ENCODE measurements at regions not wholly inside any gene's neighbourhood (a gene's known extent, or its start where the extent isn't known, plus 50 kb on each side); places are given as distances from the start of the nearest gene placed in this dataset.
A peak's percentile ranks its signal among the peaks of the same experiment; 100 is the strongest.

DNA sequence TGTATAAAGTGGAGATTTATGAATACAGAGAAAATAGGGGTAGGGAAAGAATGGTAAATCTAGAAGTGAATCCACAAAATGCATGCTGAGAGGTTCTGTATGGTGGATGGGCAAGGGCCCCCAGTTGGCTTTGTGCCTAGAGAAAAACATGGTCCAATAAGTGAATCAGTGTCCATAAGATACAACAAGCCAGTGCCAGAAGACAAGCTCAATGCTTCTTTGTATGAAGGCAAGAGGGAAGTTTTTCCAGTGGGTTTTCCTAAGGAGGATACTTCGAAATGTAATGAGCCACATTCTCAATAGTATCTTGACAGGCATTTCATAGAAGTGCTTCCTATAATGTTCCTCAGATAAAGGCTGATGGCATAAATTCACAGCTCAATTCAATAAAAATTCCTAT, 169.4 kb upstream of the HMCN1 start:
- TF ChIP-seq, protein P1, sequence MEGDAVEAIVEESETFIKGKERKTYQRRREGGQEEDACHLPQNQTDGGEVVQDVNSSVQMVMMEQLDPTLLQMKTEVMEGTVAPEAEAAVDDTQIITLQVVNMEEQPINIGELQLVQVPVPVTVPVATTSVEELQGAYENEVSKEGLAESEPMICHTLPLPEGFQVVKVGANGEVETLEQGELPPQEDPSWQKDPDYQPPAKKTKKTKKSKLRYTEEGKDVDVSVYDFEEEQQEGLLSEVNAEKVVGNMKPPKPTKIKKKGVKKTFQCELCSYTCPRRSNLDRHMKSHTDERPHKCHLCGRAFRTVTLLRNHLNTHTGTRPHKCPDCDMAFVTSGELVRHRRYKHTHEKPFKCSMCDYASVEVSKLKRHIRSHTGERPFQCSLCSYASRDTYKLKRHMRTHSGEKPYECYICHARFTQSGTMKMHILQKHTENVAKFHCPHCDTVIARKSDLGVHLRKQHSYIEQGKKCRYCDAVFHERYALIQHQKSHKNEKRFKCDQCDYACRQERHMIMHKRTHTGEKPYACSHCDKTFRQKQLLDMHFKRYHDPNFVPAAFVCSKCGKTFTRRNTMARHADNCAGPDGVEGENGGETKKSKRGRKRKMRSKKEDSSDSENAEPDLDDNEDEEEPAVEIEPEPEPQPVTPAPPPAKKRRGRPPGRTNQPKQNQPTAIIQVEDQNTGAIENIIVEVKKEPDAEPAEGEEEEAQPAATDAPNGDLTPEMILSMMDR (IDR thresholded peaks at IDR 0.05) = no peak
- TF ChIP-seq POLR2A (IDR thresholded peaks at IDR 0.05) = no peak
- H3K27ac ChIP-seq = no peak overlapping the region
- no peaks in the 10 kb centered on the region for H3K9me3 ChIP-seq

DNA sequence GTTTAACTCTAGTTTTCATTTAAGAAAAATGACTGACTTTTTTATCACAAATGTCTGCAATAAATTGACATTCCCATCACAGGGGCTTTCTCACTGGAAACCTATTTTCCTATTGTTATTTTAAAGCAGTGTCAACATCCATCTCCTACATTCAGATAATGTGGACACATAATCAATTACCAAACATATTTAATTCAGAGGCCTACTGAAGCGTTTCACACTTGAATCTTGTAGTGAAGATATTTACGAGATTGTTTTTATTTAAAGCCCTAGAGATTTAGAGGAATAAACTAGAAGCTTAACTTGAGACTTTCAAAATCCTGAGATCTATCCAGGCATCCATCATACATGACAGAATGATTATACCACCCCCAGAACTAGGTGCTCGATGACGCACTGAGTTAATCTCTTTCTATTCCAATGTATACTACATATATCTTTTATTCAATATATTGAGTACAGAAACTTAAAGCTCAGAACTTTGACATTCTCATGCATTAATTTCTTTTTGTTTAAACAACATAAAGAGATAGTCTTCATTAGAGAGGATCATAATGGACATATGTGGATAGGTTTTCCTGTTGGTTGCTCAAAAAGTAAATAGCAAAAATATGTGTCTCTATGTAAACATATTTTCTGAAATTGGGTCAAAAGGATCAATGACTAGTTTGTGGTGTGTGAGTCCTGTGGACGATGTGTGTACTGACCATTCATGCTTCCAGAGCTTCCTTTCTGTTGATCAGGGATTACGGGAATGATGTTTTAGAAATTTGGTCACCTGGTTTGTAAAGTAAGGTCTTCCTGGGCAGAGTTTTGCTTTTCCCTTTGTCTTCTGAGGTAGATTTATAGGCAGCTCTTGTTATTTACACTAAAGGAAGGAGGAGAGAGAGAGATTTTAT, 171.5 kb upstream of the HMCN1 start:
- Histone ChIP-seq H3K4me1 (peaks cover 0 to 22% (median 8%) of the 10 kb centered on the region in 4 donors), H3K4me3 (no peak overlapping the region), H3K27me3 (no peaks in the 10 kb centered on the region), H3K9me3 (no peaks in the 10 kb centered on the region), H3K36me3 (no peaks in the 10 kb centered on the region), H3K27ac (no peak overlapping the region)
- TF ChIP-seq, protein P1 (IDR thresholded peaks at IDR 0.05) = no peak
- TF ChIP-seq POLR2A (IDR thresholded peaks at IDR 0.05) = no peak
- no peak for DNase-seq

More for the DNA sequence above, 169.4 kb upstream of the HMCN1 start:
- H3K4me1 ChIP-seq = peaks cover 0 to 24% (median 11%) of the 10 kb centered on the region in 4 donors
- H3K36me3 ChIP-seq = no peaks in the 10 kb centered on the region
- H3K27me3 ChIP-seq = no peaks in the 10 kb centered on the region
- DNase-seq = no peak
- no peak overlapping the region for H3K4me3 ChIP-seq

DNA sequence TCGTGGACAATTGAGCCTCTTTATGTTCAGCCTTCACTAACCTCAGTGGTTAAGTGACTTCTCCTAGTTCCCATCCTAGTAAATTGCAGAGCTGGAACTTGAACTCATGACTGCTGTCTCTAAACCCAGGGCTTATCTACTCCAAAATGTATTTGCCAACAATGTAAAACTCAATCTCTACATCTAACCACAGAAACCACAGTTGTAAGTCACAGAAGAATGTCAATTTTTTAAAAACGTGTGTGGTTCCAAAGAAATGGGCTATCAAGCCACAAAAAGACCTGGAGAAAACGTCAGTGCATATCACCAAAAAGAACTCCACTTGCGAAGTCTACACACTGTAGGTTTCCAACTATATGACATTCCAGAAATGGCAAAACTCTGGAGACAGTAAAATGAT, 172.6 kb upstream of the HMCN1 start:
- DNase-seq = no peak
- H3K36me3 ChIP-seq = no peaks in the 10 kb centered on the region
- TF ChIP-seq POLR2A (IDR thresholded peaks at IDR 0.05) = no peak
- TF ChIP-seq, protein P1 (IDR thresholded peaks at IDR 0.05) = no peak
- peaks cover 0 to 12% (median 2%) of the 10 kb centered on the region in 4 donors for H3K4me1 ChIP-seq
- H3K27ac ChIP-seq = no peak overlapping the region
- H3K4me3 ChIP-seq = no peak overlapping the region
- no peaks in the 10 kb centered on the region for H3K9me3 ChIP-seq
- no peaks in the 10 kb centered on the region for H3K27me3 ChIP-seq

DNA sequence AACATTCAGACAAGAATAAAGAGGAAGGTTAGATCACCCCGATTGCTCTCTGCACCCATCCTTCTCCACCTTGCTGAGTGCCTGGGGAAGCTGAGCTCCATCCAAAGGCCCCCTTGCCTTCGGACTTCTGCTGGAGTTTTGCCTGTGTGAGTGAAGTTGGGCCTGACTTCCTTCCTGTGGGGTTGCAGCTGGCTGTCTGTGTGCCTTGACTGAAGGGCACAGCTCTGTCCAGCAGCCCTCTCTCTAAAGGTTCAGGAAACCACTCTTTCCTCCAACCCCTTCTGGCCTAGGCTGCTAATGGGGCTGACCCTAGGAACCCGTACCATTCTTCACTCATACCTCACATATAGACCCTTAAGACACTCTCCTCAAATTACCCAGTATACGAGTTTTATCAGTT, 173.4 kb upstream of the HMCN1 start:
- Histone ChIP-seq H3K27me3 (no peaks in the 10 kb centered on the region), H3K4me1 (peaks cover 0 to 6% (median 0%) of the 10 kb centered on the region in 4 donors), H3K4me3 (no peak overlapping the region), H3K36me3 (no peaks in the 10 kb centered on the region), H3K9me3 (no peaks in the 10 kb centered on the region), H3K27ac (no peak overlapping the region)
- TF ChIP-seq, protein P1 (IDR thresholded peaks at IDR 0.05) = no peak
- DNase-seq = no peak

DNA sequence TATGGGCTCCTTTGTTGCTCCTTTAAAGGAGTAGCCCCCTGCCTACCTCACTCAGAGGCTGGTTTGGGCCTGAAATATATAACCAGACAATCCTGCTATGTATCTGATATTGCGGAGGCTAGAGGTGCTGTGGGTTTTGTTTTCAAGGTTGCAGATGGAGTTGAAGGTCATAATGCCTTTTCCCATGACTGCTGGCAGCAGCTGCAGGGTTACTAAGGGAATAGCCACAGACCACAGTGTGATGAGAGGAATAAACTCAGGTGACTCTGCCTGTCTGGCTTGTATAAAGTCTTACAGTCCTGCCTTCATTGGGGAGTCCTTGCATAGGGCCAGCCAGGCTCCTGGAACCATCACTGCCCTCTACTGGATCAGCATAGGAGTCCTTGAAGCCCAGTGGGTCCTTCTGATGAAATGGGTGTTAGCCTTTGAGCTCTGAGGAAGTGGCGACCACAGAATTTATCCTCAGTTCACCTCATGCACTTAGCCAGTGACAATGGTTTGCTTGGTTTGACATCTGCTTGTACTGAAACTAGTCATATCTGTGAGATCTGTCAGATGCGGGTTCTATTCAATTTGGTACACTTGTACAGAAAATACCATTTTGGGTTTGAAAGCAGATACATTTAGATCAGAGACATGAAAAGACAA, 174.4 kb upstream of the HMCN1 start:
- Histone ChIP-seq H3K27ac (no peak overlapping the region), H3K9me3 (no peaks in the 10 kb centered on the region), H3K4me3 (no peak overlapping the region), H3K36me3 (no peaks in the 10 kb centered on the region), H3K27me3 (no peaks in the 10 kb centered on the region), H3K4me1 (peaks cover 0 to 6% (median 0%) of the 10 kb centered on the region in 4 donors)
- TF ChIP-seq, protein P1 (IDR thresholded peaks at IDR 0.05) = peak in 4 of 6 experiments; percentile 43 to 71 (median 62)
- TF ChIP-seq POLR2A (IDR thresholded peaks at IDR 0.05) = no peak
- DNase-seq = peak; percentile 46 to 82 (median 51)
